Dermis microvascular lymphatic vessel endothelial cell (primary cell): ENCODE measurements at regions not wholly inside any gene's neighbourhood (a gene's known extent, or its start where the extent isn't known, plus 50 kb on each side); places are given as distances from the start of the nearest gene placed in this dataset.

ENCODE experiments used
- DNase-seq, 2 donors: peaks; one replicate each; pipeline versions ENCODE4 v3.0.0 to v3.0.0-alpha.2; 2010; ENCODE audit warnings: low read depth in 2 of 2

DNA sequence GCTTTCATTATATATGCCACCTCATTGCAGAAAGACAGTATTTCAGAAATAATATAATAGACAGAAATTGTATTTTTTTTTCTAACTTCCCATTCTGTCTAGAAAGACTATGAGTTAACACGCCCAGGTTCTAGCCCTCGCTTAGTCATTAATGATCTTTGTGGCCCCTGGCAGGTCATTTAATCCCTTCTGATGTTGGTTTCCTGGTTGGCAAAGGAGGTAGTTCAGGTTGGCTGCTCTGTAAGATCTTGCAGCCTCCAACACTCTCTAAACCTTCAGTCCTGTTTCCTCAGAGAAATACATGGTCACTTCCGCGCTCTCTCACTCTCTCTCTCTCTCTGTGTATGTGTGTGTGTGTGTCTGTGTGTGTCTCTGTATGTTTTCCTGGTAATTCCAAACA is 156.3 kb upstream of the NOCT start:
- peak in 1 of 2 donors; percentile 72 for DNase-seq

DNA sequence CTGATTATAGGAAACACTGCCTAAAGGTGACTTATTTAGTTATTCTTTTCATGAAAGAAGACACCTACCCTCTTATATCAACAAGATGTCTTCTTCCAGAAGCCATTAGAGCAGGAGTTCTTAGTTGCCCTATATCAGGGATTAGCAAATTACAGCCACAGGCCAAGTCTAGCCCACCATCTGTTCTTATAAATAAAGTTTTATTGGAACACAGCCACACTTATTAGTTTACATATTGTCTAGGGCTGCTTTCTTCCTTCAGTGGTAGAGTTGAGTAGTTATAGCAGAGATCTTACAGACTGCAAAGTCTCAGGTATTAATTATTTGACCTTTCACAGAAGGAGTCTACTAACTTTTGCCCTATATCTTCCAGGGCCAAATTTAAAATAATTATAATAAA is 157.2 kb upstream of the NOCT start:
- no peak for DNase-seq

DNA sequence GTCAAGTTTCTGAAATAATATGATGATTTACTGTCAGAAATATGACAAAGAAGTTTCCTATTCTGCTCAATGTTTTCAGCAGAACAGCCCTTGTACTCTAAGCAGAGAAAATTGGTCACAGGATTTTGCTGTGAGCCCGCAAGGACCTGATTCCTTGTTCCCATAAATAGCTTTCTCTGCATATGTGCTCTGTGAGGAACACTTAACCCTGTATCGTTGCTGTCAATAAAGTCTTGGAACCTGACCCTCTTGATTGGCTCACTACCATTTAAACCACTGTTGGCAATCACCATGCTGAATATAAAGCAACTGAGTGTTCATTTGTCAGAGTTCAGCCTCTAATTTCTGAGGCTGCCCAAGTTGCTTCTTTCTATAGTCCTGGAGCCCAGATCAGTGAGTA is 158.2 kb upstream of the NOCT start:
- no peak for DNase-seq

DNA sequence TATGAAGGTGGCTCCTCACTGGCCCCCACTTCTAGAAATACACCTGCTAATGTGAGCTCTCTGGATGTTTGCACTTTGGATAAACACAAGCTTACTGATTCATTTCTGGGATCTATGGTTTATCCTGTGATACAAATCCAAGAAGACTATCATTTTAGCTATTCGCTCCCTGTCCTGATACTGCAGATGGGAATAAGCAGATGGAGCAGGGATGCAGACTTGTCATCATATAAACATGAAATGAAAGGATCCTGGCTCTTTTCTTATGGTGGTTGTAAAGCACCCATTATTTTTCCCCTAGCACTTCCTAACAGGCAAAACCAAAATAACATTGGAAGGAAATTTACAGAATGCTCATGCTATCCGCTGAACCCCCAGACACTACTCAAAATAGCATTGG is 162.9 kb upstream of the NOCT start:
- DNase-seq = no peak

DNA sequence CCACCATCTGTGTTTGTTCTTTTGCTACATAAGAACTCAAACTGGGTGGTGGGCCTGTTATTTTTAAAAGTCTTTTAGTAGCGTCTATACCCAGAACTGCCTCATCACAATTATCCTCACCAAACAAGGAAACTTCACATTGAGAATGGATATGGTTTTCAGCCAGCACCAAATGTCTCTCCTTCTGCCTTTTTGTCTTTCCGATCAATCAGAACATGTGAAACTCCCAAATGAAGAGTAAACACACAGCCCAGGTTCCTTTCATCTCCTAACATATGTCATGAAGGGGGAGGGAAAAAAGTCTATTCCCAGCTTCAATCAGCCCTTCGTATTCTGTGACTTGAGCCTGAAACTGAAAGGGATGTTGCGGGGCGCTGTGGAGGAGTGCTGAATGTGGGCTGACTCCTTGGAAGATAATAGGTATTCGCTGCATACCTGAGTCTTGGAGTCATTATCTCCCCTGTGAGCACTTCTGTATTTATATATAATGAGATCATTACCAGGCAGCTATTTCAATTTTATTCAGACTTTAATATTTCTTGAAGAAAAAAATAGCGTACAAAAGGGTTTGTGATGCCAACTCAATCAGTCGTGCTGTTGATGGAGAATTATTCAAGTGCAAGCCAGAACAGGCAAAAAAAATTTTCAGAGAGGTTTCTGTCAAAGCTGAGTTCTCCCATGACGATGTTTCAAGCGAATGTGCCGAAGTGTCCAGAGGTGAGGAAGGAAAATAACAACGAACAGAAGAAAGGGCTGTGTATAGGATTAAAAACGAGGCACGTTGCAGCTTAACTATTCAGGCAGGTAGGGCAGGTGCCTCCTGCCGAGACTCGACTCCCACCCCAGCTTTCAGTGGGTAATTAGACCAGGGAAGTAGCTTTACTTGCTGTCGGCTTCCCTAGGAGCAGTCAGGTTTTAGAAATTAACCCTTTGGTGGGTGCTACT is 163.9 kb upstream of the NOCT start:
- no peak for DNase-seq

DNA sequence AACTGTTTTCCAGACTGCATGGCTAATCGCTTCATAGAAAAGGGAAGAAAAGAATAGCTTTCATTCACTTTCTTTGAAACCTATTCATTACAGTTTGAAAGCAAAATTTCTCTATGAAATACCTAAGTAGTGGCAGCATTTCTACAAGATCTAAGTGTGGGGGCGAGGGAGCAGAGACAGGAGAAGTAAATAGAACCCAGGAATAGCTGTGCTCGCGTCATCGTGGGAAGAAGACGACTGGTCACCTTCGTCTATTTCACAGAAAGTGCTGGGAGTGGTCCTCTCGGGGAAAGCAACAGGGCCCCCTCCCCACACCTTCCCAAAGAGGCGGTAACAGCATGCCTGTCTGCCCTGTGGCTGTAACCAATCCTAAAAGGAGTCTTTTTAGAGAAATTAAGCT is 169.9 kb upstream of the NOCT start:
- no peak for DNase-seq

DNA sequence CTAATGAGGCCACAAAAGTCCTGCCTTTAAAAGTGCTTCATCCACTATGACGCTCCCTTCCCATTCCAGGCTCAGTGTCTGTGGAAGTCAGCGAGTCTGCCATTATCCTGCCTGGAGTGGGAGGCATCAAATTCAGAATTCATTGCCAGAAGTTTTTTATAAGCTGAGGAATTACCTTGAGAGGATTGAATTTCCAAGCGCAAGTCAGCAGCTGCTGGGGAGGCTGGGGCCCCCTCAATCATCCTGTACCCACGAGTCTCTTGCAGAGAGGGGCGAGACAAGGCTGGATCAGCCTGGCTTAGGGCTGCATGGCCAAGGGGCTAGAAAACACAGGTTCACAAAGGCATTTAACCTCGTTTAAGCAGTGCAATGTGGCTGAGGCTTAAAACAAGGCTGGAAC is 170.5 kb upstream of the NOCT start:
- no peak for DNase-seq

DNA sequence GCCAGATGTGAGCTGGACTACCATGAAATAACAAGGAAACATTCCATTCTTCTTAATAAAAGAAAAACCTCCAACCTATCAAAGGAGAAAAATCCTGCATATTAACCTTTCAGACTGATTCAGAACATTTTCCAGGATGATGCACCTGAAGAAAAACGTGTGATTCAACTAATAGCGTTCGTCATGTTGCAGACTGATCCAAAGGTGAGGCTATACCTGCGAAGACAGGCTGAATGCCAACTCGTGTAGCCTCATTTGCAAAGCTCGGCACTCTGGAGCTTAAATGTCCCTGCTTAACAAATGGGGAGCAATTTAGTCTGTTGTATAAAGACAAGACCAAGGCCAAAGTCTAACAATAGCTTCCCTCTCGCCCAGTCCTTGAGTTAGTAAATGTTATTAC is 172.0 kb upstream of the NOCT start:
- no peak for DNase-seq

DNA sequence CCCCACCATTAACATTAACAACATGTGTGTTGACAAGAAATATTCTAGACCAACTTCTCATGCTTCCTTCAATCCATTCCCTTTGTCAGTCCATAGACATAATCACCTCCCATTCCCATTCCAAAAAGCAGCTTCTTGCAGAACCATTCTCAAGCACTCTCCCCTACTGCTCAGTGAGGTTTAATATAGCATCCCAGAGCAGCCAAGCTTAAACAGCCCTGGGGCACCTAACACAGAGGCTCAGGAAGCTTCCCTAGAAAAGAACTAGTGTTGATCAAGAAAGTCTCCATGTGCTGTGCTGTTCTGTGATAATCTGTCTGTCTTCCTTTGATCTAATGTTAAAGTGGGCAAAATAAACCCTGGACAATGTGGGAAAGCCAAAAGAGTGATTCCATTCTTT is 174.2 kb upstream of the NOCT start:
- DNase-seq = no peak

DNA sequence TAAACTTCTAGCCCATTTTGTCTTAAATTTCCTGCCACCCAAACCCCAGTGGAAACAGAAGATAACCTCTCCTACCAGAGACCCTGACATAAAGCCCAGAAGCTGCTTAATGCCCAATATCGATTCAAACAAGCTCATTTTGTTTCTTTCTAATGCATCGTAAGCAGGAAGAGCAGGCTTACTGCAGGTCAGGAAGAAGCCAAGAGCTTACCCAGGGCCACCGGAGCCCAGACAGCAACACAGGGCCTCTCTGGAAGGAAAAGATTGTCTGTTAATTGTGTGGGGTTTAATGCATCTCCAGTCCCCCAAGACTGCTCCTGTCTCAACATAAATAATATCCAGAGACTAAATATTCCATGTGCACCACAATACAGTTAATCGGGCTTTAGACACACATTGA is 177.3 kb upstream of the NOCT start:
- no peak for DNase-seq

DNA sequence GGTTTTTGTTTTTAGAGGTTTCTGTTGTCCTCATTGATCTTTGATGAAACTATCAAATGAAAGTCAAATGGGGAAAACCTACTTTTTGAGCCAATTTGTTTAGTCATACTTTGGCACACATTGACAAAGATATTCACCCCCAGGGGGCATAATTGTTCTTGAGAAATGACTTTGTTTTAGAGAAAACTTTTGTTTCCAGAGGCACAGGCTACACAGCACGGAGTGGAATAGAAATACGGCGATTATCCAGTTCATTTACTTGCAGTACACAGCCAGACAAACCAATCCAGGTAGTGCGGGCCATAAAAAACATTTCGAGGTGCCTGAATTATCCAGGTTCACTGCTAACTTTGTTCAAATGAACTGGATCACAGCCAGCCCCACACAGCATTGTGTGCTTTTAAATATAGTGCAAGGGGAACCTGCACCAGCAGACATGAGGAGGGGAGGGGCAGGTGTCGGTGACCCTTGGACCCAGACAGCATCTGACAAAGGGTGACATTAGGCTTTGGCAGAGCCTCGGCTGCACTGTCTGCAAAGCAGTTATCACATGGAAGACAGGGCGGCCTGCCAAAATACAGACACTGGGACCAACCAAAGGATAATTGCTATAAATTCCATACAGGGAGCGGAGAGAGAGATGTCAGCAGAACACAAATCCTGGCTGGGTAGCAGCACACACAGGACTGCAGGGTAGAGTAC is 179.6 kb upstream of the NOCT start:
- peak; percentile 22 to 61 for DNase-seq

DNA sequence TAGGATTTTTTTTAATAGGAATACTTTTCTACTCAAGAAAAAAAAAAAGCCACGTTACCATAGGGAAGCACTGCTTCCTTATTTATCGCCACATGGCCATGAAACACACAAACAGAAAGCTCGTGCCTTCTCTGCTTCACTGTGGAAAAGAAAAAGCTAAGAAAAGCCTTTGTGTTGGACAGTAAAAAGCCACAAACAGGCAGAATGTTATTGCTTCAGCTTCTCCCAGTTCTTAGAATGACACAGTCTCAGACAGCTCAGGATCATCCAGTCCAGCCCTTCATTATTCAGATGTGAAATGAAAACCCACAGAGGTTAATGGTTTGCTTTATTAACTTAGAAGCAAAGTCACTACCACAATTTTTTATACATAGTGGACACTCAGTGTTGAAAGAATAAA is 181.6 kb upstream of the NOCT start:
- no peak for DNase-seq

DNA sequence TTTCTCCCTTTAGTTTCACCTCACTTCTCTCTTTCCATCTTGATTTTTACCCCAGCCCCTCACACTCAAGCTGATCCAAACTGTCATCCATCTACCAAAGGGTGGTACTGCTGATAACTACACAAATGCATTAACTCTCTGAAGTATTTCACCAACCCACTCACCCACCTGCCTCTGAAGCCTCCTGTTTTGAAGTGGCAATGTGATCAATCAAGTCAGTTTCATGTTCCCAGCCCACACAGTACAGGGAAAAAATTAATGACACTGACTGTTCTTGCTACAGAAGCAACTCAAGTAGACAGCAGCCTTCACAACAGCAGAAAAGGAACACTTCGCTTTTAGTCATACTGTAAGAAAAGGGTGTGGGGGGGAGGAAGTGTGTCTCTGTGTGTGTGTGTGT is 183.0 kb upstream of the NOCT start:
- DNase-seq = no peak

DNA sequence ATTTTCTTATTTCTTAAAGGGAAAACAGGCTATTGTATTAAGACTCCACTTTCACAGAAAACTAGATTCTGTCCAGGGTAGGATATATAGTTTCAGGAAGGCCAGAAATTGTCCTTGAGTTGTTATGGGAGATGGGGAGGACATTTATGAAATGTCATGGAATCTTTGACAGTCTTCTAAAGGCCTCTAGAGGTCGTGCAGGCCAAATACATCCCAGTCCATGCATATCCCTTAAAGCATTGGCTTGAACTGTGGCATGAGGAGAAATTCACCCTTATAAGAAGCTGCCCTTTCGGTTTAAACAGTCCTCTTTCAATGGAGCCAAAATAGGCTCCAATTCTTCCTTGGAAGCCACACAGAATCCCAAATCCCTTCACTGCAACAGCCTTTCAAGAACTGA is 183.6 kb upstream of the NOCT start:
- no peak for DNase-seq

DNA sequence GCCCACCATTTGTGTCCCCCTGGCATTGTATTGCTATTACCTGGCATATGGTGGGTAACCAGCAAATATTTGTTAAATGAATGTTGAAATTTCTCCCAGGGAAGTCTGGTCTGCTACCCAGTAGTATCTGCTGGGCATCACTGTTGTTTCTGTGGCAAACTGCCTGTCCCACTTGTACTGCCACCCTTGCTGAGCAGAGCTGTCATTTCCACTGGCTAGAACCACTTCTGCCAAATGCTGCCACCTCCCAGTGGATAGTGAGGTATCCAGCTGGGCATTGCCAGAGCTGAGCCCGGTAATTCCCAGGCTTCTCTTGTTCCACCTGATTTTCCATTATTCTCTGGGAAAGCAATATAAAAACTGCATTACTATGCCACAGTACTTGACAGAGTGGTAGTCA is 186.7 kb upstream of the NOCT start:
- DNase-seq = no peak

DNA sequence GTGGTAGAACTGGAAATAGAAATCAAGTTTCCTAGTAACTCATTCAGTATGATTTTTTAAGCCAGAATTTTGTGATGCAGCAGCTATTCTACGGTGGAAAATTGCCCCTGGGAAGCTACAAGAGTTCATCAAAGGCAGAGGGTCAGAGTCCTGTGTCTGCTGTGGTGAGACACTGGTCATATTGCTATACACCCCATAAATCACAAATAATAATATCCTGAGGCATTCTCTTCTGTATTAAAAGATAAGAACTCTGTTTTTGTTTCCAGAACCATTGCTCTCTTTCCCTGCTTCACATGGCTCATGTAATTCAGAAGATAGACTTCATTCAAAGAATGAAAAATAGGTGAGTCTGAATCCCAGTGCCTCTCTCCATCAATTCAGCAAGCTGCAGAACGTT is 188.8 kb upstream of the NOCT start:
- no peak for DNase-seq

DNA sequence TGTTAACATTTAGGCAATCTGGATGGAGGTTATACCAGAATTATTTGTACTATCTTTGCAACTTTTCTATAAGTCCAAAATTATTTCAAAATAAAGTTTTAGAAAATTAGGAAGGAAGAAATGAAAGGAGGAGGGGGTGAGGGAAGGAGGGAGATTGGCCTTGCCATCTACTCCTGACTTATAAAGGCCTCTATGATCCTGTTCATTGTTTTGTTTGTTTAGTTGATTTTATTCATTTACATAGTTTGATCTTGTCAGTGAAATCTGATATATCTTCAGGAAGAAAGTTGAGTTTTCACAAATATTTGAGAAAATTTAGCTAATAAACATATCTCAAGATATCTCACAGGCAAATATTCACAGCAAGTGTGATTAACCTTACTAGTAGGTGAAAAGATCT is 189.3 kb upstream of the NOCT start:
- DNase-seq = no peak

DNA sequence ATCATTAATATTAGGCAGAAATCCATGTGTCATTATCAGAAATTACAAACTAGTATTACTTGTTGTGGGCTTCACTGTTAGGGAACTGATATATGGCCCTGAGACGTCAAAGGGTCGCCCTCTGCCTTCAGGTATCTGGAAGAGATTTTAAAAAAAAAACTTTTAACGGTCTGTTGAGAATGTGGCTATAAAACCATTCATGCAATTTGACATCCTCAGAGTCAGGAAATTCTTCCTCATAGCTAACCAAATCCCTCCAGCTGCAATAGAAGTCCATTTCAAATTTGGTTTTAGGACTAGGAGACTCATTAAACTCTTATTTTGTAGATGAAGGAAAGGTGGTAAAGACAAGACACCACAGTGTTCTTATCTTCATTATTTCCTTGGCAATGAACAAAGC is 194.2 kb upstream of the NOCT start:
- DNase-seq = no peak

DNA sequence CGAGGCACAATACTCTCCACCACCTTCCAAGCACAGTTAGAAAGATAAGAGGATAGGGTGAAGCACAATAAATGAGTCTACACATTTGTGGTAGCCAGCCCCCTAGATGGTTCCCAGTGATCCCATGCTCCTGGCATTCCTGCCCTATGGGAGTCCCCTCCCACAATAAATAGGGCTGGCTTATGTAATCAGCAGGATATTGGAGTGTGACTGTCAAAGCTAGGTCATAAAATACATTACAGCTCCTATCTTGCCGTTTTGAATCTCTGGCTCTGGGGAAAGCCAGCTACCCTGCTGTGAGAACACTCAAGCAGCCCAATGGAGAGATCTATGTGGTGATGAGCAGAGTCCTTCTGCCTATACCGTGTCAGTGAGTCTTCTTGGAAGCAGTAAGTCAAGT is 198.7 kb upstream of the NOCT start:
- no peak for DNase-seq

DNA sequence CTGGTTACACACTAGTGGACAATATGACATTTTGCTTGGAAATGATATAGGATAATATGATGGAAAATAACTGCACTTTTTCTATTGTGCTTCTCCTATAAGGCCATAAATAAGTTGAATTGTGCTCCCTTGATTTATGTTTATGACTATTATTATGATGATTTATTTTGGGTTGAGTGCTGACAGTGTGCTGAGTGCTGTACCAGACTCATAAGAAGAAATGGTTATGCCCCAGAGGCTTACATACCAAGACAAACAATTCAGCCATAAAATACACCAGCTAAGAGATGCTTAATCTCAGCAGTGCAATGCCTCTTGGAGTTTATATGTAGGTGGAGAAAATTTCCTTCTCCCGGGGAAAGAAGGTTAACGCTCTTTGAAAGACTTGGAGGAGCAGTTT is 199.8 kb upstream of the NOCT start:
- no peak for DNase-seq

DNA sequence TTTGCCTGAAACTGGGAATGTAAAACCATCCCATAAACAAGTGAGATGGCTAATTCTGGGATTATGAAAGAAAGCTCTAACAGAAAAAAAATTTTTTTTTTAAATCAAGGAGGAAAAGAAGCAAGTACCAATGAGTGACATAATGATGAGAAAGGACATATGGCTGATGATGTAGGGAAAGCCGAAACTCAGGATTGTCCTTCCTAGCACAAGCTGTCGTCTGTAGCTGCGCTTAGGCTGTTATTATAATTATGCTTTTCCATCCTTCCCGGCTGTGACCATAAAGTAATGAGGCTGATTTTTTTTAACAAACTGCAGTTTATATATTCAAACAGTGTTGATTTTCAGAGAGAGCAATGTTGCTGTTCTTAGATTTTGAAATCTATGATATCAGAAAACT is 209.8 kb upstream of the NOCT start:
- no peak for DNase-seq

DNA sequence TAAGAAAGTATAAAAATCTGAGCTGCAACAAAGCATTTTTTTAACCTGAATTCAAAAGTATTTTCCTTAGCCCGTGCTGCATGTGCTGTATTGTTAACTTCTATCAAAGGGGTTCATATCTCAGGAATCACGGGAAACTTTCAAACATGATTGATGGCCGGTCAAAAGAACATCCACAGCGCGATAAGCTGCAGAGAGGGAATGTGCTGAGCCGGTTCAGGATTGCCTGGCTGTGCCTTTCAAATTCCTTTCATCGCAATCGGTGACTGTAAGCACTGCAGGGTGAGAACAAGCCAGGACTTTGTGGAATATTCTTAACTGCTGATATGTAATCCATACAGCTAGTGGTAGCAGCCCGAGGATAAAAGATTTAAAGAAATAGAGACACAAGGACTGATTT is 210.9 kb upstream of the NOCT start:
- DNase-seq = no peak

DNA sequence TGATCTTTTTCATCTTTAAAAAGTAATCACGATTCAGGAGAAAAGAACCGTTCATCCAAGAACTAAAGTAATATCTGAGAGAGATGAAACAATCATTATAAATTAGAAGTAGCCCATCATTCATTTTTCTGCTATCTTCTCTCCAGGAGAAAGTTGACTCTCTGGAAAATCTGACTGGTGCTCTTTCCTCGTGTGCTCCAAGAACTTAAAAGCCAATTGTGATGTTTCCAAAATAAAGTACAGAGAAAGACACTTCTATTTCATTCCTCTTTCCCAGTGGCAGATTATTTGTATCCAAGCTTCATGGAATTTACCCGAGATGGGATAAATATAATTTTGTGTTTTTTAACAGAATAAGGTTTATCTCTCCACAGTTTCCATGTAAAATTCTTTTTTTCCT is 212.5 kb upstream of the NOCT start:
- no peak for DNase-seq
